ENCODE measurements at regions not wholly inside any gene's neighbourhood (a gene's known extent, or its start where the extent isn't known, plus 50 kb on each side); places are given as distances from the start of the nearest gene placed in this dataset.
"Not testable (repeated sequence)": the region's sequence is repeated elsewhere in the genome, so short reads cannot be mapped to it uniquely, and the experiment has no call there.

DNA sequence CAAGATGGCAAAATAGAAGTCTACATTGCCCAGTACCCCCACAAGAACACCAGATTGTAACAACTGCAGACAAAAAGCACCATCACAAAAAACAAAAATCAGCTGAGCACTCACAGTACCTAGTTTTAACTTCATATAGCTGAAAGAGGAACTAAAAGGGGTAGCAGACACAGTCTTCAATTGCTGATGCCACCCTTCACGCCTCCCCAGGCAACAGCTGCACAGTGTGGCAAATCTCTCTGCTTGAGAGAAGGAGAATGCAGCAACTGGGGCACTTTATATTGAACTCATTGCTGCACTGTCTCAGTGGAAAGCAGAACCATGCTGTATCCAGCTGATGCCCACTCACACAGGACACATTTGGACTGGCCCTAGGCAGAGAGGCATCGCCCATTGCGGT lies 2714.5 kb upstream of the PCDH20 start:
- Histone ChIP-seq H3K27me3 (no peaks in the 10 kb centered on the region), H3K4me3 (no peak overlapping the region), H3K27ac (no peak overlapping the region), H3K4me1 (no peaks in the 10 kb centered on the region), H3K9me3 (no peaks in the 10 kb centered on the region), H3K36me3 (replicated peaks in 1 of 2; ENCODE audit: insufficient read depth in 1 of 2, low read depth in 2 of 2) (no peaks in the 10 kb centered on the region)
- intact Hi-C loops (cut with DNase I): no loop called here
- no peak for ATAC-seq
- DNase-seq: no peak
- TF ChIP-seq CTCF (IDR thresholded peaks at IDR 0.05): no peak
- TF ChIP-seq POLR2A (IDR thresholded peaks at IDR 0.05): no peak
- WGBS, 2 donors: 80 to 88% methylated on average over 2 to 3 of the region's 3 CpGs

DNA sequence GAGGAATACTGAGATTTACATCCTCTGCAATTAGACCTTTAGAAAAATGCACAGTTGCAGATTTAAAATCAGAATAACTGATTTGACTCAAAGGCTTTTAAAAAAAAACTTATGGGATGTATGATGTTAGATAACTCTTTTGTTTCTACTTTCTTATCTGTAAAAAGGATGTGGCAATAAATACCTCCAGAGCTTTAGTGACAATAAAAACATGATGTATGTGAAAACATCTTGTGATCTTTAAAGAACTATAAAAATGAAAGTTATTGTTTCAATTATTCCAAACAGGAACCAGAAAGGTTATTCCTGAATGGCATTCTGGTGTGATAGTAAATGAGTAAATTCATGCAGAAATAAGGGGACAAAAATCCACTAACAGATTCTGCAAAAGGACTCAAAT lies 2712.2 kb upstream of the PCDH20 start:
- H3K4me3 ChIP-seq: no peak overlapping the region
- no peak overlapping the region for H3K27ac ChIP-seq
- TF ChIP-seq POLR2A (IDR thresholded peaks at IDR 0.05): no peak
- no peak for TF ChIP-seq CTCF (IDR thresholded peaks at IDR 0.05)
- no peaks in the 10 kb centered on the region for H3K4me1 ChIP-seq
- no peaks in the 10 kb centered on the region for H3K36me3 ChIP-seq (replicated peaks in 1 of 2; ENCODE audit: insufficient read depth in 1 of 2, low read depth in 2 of 2)
- no peak for ATAC-seq
- H3K27me3 ChIP-seq: no peaks in the 10 kb centered on the region
- intact Hi-C loops (cut with DNase I): no loop called here
- no peaks in the 10 kb centered on the region for H3K9me3 ChIP-seq
- DNase-seq: no peak

- H3K9me3 ChIP-seq: no peaks in the 10 kb centered on the region
- WGBS, 2 donors: 65 to 74% methylated on average over 2 of the region's 2 CpGs
- DNase-seq (no peak), ATAC-seq (no peak)
- intact Hi-C loops (cut with DNase I): no loop called here
- H3K4me1 ChIP-seq: no peaks in the 10 kb centered on the region
- H3K4me3 ChIP-seq: no peak overlapping the region
- no peak for TF ChIP-seq POLR2A (IDR thresholded peaks at IDR 0.05)
- no peak for TF ChIP-seq CTCF (IDR thresholded peaks at IDR 0.05)
- no peaks in the 10 kb centered on the region for H3K36me3 ChIP-seq (replicated peaks in 1 of 2; ENCODE audit: insufficient read depth in 1 of 2, low read depth in 2 of 2)
- H3K27me3 ChIP-seq: no peaks in the 10 kb centered on the region
- H3K27ac ChIP-seq: no peak overlapping the region
Observed at GRCh38 chr13:64127192-64127591, 2711.5 kb upstream of the PCDH20 start.

- ATAC-seq; H3K4me3 ChIP-seq; DNase-seq; H3K9me3 ChIP-seq; H3K4me1 ChIP-seq; H3K27ac ChIP-seq; H3K27me3 ChIP-seq; H3K36me3 ChIP-seq (replicated peaks in 1 of 2; ENCODE audit: insufficient read depth in 1 of 2, low read depth in 2 of 2); intact Hi-C loops (cut with DNase I): not testable (repeated sequence)
- WGBS, 2 donors: 78 to 80% methylated on average over 13 to 16 of the region's 16 CpGs
Observed at GRCh38 chr13:64121023-64121709, 2705.5 kb upstream of the PCDH20 start.

- H3K27me3 ChIP-seq: no peaks in the 10 kb centered on the region
- ATAC-seq (no peak), DNase-seq (no peak)
- WGBS, 2 donors: 50 to 58% methylated on average over 2 of the region's 2 CpGs
- no peaks in the 10 kb centered on the region for H3K4me1 ChIP-seq
- H3K9me3 ChIP-seq: no peaks in the 10 kb centered on the region
- H3K27ac ChIP-seq: no peak overlapping the region
- intact Hi-C loops (cut with DNase I): no loop called here
- no peaks in the 10 kb centered on the region for H3K36me3 ChIP-seq (replicated peaks in 1 of 2; ENCODE audit: insufficient read depth in 1 of 2, low read depth in 2 of 2)
- TF ChIP-seq POLR2A (IDR thresholded peaks at IDR 0.05) (no peak), CTCF (IDR thresholded peaks at IDR 0.05) (no peak)
- no peak overlapping the region for H3K4me3 ChIP-seq
Observed at GRCh38 chr13:64099994-64100393, 2684.3 kb upstream of the PCDH20 start.
